ENCODE measurements at regions not wholly inside any gene's neighbourhood (a gene's known extent, or its start where the extent isn't known, plus 50 kb on each side); places are given as distances from the start of the nearest gene placed in this dataset.

GRCh38 chr10:47053081-47053798, 142.0 kb downstream of the PTPN20 start:
- FAIRE-seq = no peak
- Histone ChIP-seq H3K27me3 (ENCODE audit: control insufficient read depth, extremely low read depth, insufficient read depth, low read length) (peaks cover 7% of the 10 kb centered on the region), H3K36me3 (ENCODE audit: control insufficient read depth in 2 of 2, extremely low read depth in 1 of 2, insufficient read depth in 2 of 2, low read length in 2 of 2) (no peaks in the 10 kb centered on the region), H2AFZ (ENCODE audit: control insufficient read depth, low read length) (no peak overlapping the region), H3K4me3 (ENCODE audit: control insufficient read depth in 2 of 3, extremely low read depth in 1 of 3, insufficient read depth in 2 of 3, low read depth in 1 of 3, low read length in 3 of 3) (no peak overlapping the region), H3K79me2 (ENCODE audit: control insufficient read depth, insufficient read depth, low read length) (no peaks in the 10 kb centered on the region), H3K9me3 (ENCODE audit: control insufficient read depth, low read depth, low read length) (no peaks in the 10 kb centered on the region), H3K4me1 (ENCODE audit: control insufficient read depth, extremely low read depth, insufficient read depth, low read length) (no peaks in the 10 kb centered on the region), H3K27ac (ENCODE audit: control insufficient read depth, insufficient read depth, low read length) (no peak overlapping the region), H3K9me1 (ENCODE audit: control insufficient read depth, extremely low read depth, insufficient read depth, low read length) (no peaks in the 10 kb centered on the region), H4K20me1 (ENCODE audit: control insufficient read depth, extremely low read depth, insufficient read depth, low read length) (no peaks in the 10 kb centered on the region), H3K4me2 (ENCODE audit: control insufficient read depth, extremely low read depth, insufficient read depth, low read depth, low read length) (no peak overlapping the region), H3K9ac (ENCODE audit: control insufficient read depth, extremely low read depth, insufficient read depth, low read length) (no peak overlapping the region)
- TF ChIP-seq CTCF (optimal IDR thresholded peaks at IDR 0.05 in 1 of 3, IDR thresholded peaks at IDR 0.05 in 1 of 3, conservative IDR thresholded peaks at IDR 0.05 in 1 of 3; ENCODE audit: extremely low read depth in 1 of 3, insufficient read depth in 2 of 3, low read length in 3 of 3) (no peak), EZH2 (IDR thresholded peaks at IDR 0.05; ENCODE audit: low read length) (no peak)
- no peak for DNase-seq (ENCODE audit: low read depth, low spot score)
- dilution Hi-C loops (cut with MboI; ENCODE audit: extremely low pct_ligation_motif_present, low sequenced_read_pairs) = no loop called here

- Histone ChIP-seq H3K36me3 (ENCODE audit: control insufficient read depth in 2 of 2, extremely low read depth in 1 of 2, insufficient read depth in 2 of 2, low read length in 2 of 2) (no peaks in the 10 kb centered on the region), H3K4me3 (ENCODE audit: control insufficient read depth in 2 of 3, extremely low read depth in 1 of 3, insufficient read depth in 2 of 3, low read depth in 1 of 3, low read length in 3 of 3) (no peak overlapping the region), H3K9me3 (ENCODE audit: control insufficient read depth, low read depth, low read length) (no peaks in the 10 kb centered on the region), H3K4me1 (ENCODE audit: control insufficient read depth, extremely low read depth, insufficient read depth, low read length) (no peaks in the 10 kb centered on the region), H4K20me1 (ENCODE audit: control insufficient read depth, extremely low read depth, insufficient read depth, low read length) (no peaks in the 10 kb centered on the region), H3K4me2 (ENCODE audit: control insufficient read depth, extremely low read depth, insufficient read depth, low read depth, low read length) (no peak overlapping the region), H2AFZ (ENCODE audit: control insufficient read depth, low read length) (no peak overlapping the region), H3K9me1 (ENCODE audit: control insufficient read depth, extremely low read depth, insufficient read depth, low read length) (no peaks in the 10 kb centered on the region), H3K27me3 (ENCODE audit: control insufficient read depth, extremely low read depth, insufficient read depth, low read length) (peaks cover 13% of the 10 kb centered on the region), H3K9ac (ENCODE audit: control insufficient read depth, extremely low read depth, insufficient read depth, low read length) (no peak overlapping the region), H3K79me2 (ENCODE audit: control insufficient read depth, insufficient read depth, low read length) (no peaks in the 10 kb centered on the region), H3K27ac (ENCODE audit: control insufficient read depth, insufficient read depth, low read length) (no peak overlapping the region)
- TF ChIP-seq EZH2 (IDR thresholded peaks at IDR 0.05; ENCODE audit: low read length) (no peak), CTCF (optimal IDR thresholded peaks at IDR 0.05 in 1 of 3, IDR thresholded peaks at IDR 0.05 in 1 of 3, conservative IDR thresholded peaks at IDR 0.05 in 1 of 3; ENCODE audit: extremely low read depth in 1 of 3, insufficient read depth in 2 of 3, low read length in 3 of 3) (no peak)
- DNase-seq (ENCODE audit: low read depth, low spot score) (no peak), FAIRE-seq (no peak)
- dilution Hi-C loops (cut with MboI; ENCODE audit: extremely low pct_ligation_motif_present, low sequenced_read_pairs) = no loop called here
These were observed 143.7 kb downstream of the PTPN20 start for GRCh38 chr10:47054974-47055373.
